Transverse colon (tissue), 4 donors: ENCODE measurements at regions not wholly inside any gene's neighbourhood (a gene's known extent, or its start where the extent isn't known, plus 50 kb on each side); places are given as distances from the start of the nearest gene placed in this dataset.

Experiments used
- DNase-seq: peaks from one replicate; pipeline ENCODE4 v3.0.0-alpha.2; 2019
- H3K27ac ChIP-seq, 4 donors: fragments of 200-600 bp; sonication (generic); 2 replicates each; pipeline ENCODE4 v1.5.1; 2016 to 2018; ENCODE audit warnings: inconsistent platforms in 4 of 4
- H3K27me3 ChIP-seq: fragments of 200-600 bp; sonication (generic); 2 replicates; pipeline ENCODE4 v1.5.1; 2017; ENCODE audit warnings: inconsistent platforms
- H3K36me3 ChIP-seq, 4 donors: fragments of 200-600 bp; sonication (generic); 2 replicates each; pipeline ENCODE4 v1.5.1; 2017 to 2019; ENCODE audit warnings: inconsistent platforms in 4 of 4
- H3K4me1 ChIP-seq, 4 donors: fragments of 200-600 bp; sonication (generic); 2 replicates each; pipeline ENCODE4 v1.5.1; 2017 to 2020; ENCODE audit warnings: inconsistent platforms in 4 of 4
- H3K4me3 ChIP-seq, 4 donors: fragments of 200-600 bp; sonication (generic); 1 replicate in 1 of 4; 2 replicates in 3 of 4; pipeline versions ENCODE4 v1.5.1 to v1.6.1; 2017 to 2019; ENCODE audit warnings: inconsistent platforms in 4 of 4
- H3K9me3 ChIP-seq, 2 donors: fragments of 200-600 bp; sonication (generic); 2 replicates each; pipeline ENCODE4 v1.5.1; 2017 to 2019; ENCODE audit warnings: inconsistent platforms in 2 of 2
- EP300 ChIP-seq: sonication (generic); formaldehyde crosslinking; IDR thresholded peaks from one replicate; pipeline ENCODE4 v1.6.1; 2017; ENCODE audit warnings: antibody characterized with exemption, low read depth
- POLR2A ChIP-seq: fragments of 450-650 bp; IDR thresholded peaks from one replicate; pipeline ENCODE4 v1.6.1; 2016; ENCODE audit warnings: antibody characterized with exemption, mild to moderate bottlenecking, moderate library complexity
- POLR2AphosphoS5 ChIP-seq, 3 donors: sonication (generic); formaldehyde crosslinking; IDR thresholded peaks; one replicate each; pipeline ENCODE4 v1.6.1; 2016; ENCODE audit warnings: antibody characterized with exemption in 3 of 3
- WGBS, 2 donors: methylation state at CpG; one replicate each; pipeline ENCODE4 v1.1.5; 2018; ENCODE audit warnings: low coverage in 1 of 2; 5-methylcytosine and 5-hydroxymethylcytosine counted together
- in situ Hi-C, 4 donors: fragments of 200-750 bp; cut with MboI; loops; one replicate each; pipeline versions ENCODE4 v1.15.0 to v1.15.1; 2017; ENCODE audit warnings: low sequenced_read_pairs in 3 of 4, low pct_ligation_motif_present in 1 of 4, low pct_unique_long_range_greater_than_20kb in 1 of 4
- intact Hi-C: fragments of 100-400 bp; cut with DNase I; formaldehyde crosslinking; loops from one replicate; pipeline ENCODE4 v1.15.1; 2023; ENCODE audit warnings: low total_unique reads
- TF ChIP-seq, protein P1 (sequence below), 5 experiments: fragments of 200-600 bp in 3 of 5; fragments of 450-650 bp in 2 of 5; sonication (generic) in 3 of 5; IDR thresholded peaks; 1 replicate in 2 of 5; 2 replicates in 3 of 5; pipeline ENCODE4 v1.5.1; 2016 to 2017; ENCODE audit warnings: antibody characterized with exemption in 5 of 5, inconsistent platforms in 3 of 5, mild to moderate bottlenecking in 2 of 5, moderate library complexity in 1 of 5

DNA sequence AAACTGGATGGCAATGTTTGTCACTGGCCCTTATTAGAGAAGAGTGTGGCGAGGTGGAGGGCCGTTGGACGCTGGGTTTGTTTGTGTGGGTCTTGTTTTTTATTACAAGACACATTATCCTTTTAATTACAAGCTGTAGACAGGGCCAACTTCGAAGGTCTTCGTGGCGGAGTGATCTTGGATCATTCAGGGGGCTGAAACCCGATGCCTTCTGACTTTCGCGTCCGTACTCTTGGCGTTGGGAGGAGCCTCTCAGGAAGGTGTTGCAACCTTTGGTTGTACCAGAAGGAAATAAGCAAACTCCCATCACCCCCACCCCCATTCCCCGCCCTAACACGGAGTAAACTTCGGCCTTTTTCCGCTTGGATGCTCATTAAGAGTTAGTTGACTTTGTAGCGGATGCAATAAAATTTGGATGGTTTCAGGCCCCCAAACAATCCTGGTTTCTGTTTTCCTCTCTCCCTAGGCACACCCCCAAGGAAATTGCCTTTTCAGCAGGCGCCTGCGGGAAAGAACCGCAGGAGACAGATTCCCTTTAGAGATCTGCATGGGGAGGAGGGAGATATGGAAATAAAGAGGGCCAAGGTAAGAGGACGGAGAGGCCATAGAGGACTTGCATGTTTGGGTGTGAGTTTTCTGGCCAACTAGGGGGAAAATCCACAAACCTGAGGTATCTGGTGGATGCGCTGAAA is 294.5 kb upstream of the NFE2L3 start:
- Histone ChIP-seq H3K9me3 (no peaks in the 10 kb centered on the region), H3K4me1 (peaks cover 8 to 56% (median 33%) of the 10 kb centered on the region in 4 donors), H3K27me3 (peaks cover 96% of the 10 kb centered on the region), H3K4me3 (peak overlapping the region in 3 of 4 donors; percentile 28 to 53 (median 40)), H3K27ac (peak overlapping the region; percentile 87 to 94 (median 88)), H3K36me3 (no peaks in the 10 kb centered on the region)
- intact Hi-C loops (loop anchor here (2.0 to 10.0 kb wide), 2 partner anchors 343 to 1307 kb away; partner anchors contain the start of genes CBX3, HNRNPA2B1 and HOXA9), in situ Hi-C loops (loop anchor here (10.0 to 25.0 kb wide), 5 partner anchors 593 to 1330 kb away; partner anchors contain the start of genes HOXA11 (in 3 of the 4), SKAP2 (in 3 of the 4), HOXA10 (in 1 of the 4) and HOXA3 (in 1 of the 4))
- peak; percentile 1 to 68 (median 54) for TF ChIP-seq POLR2AphosphoS5 (IDR thresholded peaks at IDR 0.05)
- no peak for TF ChIP-seq EP300
- TF ChIP-seq POLR2A, result no peak
- TF ChIP-seq, protein P1, sequence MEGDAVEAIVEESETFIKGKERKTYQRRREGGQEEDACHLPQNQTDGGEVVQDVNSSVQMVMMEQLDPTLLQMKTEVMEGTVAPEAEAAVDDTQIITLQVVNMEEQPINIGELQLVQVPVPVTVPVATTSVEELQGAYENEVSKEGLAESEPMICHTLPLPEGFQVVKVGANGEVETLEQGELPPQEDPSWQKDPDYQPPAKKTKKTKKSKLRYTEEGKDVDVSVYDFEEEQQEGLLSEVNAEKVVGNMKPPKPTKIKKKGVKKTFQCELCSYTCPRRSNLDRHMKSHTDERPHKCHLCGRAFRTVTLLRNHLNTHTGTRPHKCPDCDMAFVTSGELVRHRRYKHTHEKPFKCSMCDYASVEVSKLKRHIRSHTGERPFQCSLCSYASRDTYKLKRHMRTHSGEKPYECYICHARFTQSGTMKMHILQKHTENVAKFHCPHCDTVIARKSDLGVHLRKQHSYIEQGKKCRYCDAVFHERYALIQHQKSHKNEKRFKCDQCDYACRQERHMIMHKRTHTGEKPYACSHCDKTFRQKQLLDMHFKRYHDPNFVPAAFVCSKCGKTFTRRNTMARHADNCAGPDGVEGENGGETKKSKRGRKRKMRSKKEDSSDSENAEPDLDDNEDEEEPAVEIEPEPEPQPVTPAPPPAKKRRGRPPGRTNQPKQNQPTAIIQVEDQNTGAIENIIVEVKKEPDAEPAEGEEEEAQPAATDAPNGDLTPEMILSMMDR (IDR thresholded peaks at IDR 0.05), result peak in 1 of 5 experiments; percentile 10
- 15 to 37% methylated on average over 8 to 21 of the region's 21 CpGs for WGBS, 2 donors
- peak; percentile 82 for DNase-seq

DNA sequence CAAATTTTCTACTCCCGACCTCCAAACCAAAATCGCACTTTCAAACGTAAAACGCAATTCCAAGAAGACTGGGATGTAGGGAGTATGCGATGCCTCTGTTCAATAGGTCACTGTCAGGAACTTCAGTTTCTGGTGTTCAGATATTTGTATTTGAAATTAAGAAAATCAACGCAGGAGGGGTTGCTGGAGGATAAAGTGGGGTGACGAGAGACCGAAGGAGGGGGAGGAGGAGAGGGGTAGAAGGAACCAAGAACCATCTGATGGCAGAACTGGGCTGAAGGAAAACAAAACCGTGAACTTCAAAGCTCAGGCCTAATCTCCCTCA is 293.8 kb upstream of the NFE2L3 start:
- Histone ChIP-seq H3K4me1 (peaks cover 7 to 56% (median 31%) of the 10 kb centered on the region in 4 donors), H3K27me3 (peaks cover 96% of the 10 kb centered on the region), H3K9me3 (no peaks in the 10 kb centered on the region), H3K27ac (peak overlapping the region; percentile 87 to 94 (median 88)), H3K4me3 (peak overlapping the region in 2 of 4 donors; percentile 40 to 53), H3K36me3 (no peaks in the 10 kb centered on the region)
- TF ChIP-seq POLR2AphosphoS5 (IDR thresholded peaks at IDR 0.05) (no peak), EP300 (no peak), POLR2A (no peak)
- TF ChIP-seq, protein P1 (IDR thresholded peaks at IDR 0.05), result no peak
- WGBS, 2 donors, result 29 to 33% methylated on average over 6 to 9 of the region's 9 CpGs
- intact Hi-C loops, result loop anchor here (10.0 kb wide), 1 partner anchor 1307 kb away; the partner anchor contains the start of gene HOXA9
- no peak for DNase-seq
- in situ Hi-C loops, result loop anchor here (10.0 to 25.0 kb wide), 5 partner anchors 593 to 1329 kb away; partner anchors contain the start of genes HOXA11 (in 3 of the 4), SKAP2 (in 3 of the 4), HOXA10 (in 1 of the 4) and HOXA3 (in 1 of the 4)

DNA sequence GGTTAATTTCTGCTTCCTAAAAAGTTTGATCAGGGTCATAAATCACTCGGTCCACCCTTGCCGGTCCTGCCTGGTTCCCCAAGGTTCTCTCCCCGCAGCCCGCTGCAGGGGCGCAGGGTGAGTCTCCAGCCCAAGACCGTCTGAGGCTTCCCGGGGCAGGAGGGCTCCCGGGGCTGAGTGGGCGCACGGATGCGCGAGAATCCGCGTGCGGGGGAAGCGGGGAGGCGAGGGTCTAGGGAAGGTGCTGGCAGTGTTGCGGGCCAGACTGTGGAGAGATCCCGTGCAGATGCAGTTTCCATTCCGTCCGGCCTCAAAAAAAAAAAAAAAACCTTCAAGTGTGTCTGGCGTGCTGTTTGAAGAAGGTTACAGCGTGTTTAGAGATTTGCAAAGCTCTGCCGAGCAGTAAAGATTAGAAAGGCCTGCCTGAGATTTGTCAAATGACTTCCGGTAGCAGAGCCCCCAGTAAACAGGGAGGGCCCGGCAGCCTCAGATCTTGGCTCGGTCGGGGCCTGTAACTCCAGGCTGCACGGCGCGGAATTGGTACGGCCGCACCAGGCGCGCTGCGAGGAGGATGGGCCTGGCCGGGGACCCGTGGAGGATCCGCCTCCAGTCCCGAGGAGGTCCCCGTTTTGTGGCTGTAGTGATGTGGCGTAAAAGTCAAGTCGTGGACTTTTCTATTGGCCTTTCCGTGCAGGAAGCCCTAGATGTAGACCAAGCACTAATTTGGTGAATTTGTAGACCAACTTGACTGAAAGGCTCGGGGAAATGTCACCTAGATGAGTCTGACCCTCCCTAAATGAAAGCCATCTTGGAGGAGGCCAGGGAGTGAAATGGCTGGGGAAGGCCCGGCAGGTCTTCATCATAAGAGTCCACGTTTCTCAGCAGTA is 293.2 kb upstream of the NFE2L3 start:
- Histone ChIP-seq H3K4me3 (peak overlapping the region in 2 of 4 donors; percentile 6 to 53), H3K36me3 (no peaks in the 10 kb centered on the region), H3K4me1 (peaks cover 7 to 51% (median 30%) of the 10 kb centered on the region in 4 donors), H3K27ac (peak overlapping the region; percentile 87 to 94 (median 88)), H3K27me3 (peaks cover 96% of the 10 kb centered on the region), H3K9me3 (no peaks in the 10 kb centered on the region)
- peak; percentile 49 for DNase-seq
- intact Hi-C loops (loop anchor here (10.0 kb wide), 1 partner anchor 1306 kb away; the partner anchor contains the start of gene HOXA9), in situ Hi-C loops (loop anchor here (10.0 to 25.0 kb wide), 5 partner anchors 594 to 1329 kb away; partner anchors contain the start of genes HOXA11 (in 3 of the 4), SKAP2 (in 3 of the 4), HOXA10 (in 1 of the 4) and HOXA3 (in 1 of the 4))
- 17 to 38% methylated on average over 19 to 47 of the region's 47 CpGs for WGBS, 2 donors
- TF ChIP-seq POLR2AphosphoS5 (IDR thresholded peaks at IDR 0.05) (no peak), POLR2A (no peak), EP300 (no peak)
- TF ChIP-seq, protein P1 (IDR thresholded peaks at IDR 0.05), result no peak
